ENCODE measurements at regions not wholly inside any gene's neighbourhood (a gene's known extent, or its start where the extent isn't known, plus 50 kb on each side); places are given as distances from the start of the nearest gene placed in this dataset.
A peak's percentile ranks its signal among the peaks of the same experiment; 100 is the strongest.

DNA sequence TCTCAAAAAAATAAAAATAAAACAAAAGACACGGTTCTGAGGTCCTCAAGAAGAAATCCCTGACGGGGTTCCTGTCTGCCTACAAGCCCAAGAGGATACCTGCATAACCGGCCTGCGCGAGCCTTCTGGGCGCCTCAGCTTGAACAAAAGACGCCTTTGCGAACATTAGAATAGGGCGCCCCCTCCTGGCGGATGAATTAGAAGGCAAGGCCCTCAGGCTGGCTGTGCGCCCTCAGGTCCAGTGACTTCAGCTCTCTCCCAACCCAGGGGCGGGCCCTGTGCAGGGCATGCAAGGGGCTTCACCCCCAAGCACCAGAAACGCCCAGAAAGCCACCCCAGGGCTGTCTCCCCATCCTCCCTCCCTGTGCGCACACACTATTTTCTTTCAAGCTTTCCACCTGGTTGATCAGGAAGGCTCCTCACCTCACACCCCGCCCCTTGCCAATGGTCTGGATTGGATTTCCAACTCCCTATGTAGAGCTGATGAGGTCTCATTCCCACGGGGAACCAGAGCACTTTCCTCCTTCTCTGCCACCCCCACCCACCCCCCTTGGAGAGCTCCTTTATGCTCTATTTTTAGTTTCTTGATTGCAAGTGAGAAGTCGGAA lies 273.3 kb downstream of the BUD13 start:
- WGBS: 22% methylated on average over 17 of the region's 17 CpGs
- Histone ChIP-seq H3K4me3 (ENCODE audit: low read depth, low read length) (no peak overlapping the region), H3K27ac (ENCODE audit: low read depth) (no peak overlapping the region), H3K36me3 (ENCODE audit: insufficient read depth) (no peaks in the 10 kb centered on the region), H3K4me1 (ENCODE audit: insufficient read depth) (no peaks in the 10 kb centered on the region)
- DNase-seq (ENCODE audit: extremely low spot score): peak; percentile 31

DNA sequence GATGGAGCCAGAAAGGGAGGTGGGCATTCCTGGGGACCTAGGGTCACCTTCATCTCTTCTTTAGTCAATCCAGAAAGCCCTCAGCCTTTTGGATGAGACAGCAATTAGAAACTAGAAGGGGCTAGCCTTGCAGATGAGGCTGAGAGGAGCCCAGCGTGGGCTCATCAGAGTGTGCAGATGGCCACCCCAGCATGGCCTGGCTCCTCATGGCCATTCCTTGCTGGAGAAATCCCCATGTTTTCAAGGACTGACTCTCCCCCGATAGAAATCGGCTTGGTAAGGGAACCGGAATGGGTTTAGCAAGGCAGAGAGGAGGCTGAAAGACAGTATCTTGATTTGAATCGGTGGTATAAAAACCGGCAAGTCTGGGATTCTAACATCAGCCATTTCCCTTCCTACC lies 274.6 kb downstream of the BUD13 start:
- Histone ChIP-seq H3K36me3 (ENCODE audit: insufficient read depth) (no peaks in the 10 kb centered on the region), H3K4me3 (ENCODE audit: low read depth, low read length) (no peak overlapping the region), H3K4me1 (ENCODE audit: insufficient read depth) (no peaks in the 10 kb centered on the region), H3K27ac (ENCODE audit: low read depth) (no peak overlapping the region)
- 69% methylated on average over 6 of the region's 6 CpGs for WGBS
- DNase-seq (ENCODE audit: extremely low spot score): no peak

DNA sequence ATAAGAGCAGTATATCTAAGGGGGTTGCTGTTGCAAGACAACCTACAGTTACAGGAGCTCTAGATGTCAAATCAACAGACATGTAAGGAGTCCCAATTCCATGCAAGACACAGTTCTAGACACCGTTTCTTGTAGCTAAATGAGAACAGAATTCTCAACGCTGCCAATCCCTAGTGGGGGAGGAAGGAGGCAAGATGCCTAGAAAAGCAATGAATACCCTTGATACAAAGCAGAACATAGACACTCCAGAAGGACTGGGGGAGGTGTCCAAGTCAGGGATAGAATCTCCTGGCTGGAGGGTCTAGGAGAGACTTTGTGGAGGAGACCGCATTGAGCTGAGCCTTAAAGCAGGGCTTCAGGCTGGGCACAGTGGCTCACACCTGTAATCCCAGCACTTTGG lies 280.2 kb downstream of the BUD13 start:
- WGBS: 86% methylated on average over 3 of the region's 3 CpGs
- Histone ChIP-seq H3K4me1 (ENCODE audit: insufficient read depth) (no peaks in the 10 kb centered on the region), H3K4me3 (ENCODE audit: low read depth, low read length) (no peak overlapping the region), H3K27ac (ENCODE audit: low read depth) (no peak overlapping the region), H3K36me3 (ENCODE audit: insufficient read depth) (no peaks in the 10 kb centered on the region)
- DNase-seq (ENCODE audit: extremely low spot score): no peak

DNA sequence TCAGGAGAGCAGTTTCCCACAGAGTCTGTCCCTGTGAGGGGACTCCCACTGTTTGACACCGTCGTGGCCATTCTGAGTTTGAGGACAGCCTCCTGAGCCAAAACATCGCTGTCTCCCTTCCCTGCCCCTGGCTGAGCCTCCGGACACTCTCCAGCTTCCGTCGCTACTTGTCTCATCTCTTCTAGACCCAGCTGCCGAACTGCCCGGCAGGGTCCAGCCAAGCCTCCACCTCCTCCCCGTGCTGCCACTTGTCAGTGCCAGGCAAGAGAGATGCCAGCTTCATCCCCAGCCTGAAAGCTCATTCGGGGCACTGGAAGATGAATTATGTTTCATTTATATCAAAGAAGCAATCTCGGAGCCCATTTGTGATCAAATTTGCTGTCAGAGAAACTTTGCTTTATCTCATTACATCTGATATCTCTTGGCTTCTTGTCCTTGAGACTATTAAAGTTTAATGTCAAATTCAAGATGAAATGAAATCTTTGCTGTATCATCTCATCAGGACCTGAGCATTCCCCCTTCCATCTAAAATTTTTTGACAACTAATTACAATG lies 283.9 kb downstream of the BUD13 start:
- H3K36me3 ChIP-seq (ENCODE audit: insufficient read depth): no peaks in the 10 kb centered on the region
- WGBS: 62% methylated on average over 11 of the region's 11 CpGs
- no peak overlapping the region for H3K27ac ChIP-seq (ENCODE audit: low read depth)
- DNase-seq (ENCODE audit: extremely low spot score): no peak
- H3K4me3 ChIP-seq (ENCODE audit: low read depth, low read length): no peak overlapping the region
- no peaks in the 10 kb centered on the region for H3K4me1 ChIP-seq (ENCODE audit: insufficient read depth)

DNA sequence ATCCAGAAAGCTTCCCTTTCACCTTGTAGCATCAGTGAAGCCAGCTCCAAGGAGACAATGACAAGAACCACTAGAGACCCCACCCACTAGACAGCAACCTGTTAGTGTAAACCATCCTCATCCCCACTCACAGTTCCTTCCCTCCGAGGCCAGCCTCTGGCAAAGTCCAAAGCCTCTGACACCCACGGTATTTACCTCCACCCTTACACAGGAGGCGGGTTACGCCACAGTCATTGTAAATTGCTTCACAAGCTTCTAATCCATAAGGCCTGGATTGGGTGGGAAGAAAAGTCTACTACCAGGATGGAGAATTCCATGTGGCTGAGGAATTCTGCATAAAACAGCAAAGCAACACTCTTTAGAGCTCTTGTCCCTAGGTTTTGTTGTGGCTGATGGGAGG lies 287.4 kb downstream of the BUD13 start:
- WGBS: 85% methylated on average over 4 of the region's 4 CpGs
- Histone ChIP-seq H3K27ac (ENCODE audit: low read depth) (no peak overlapping the region), H3K4me1 (ENCODE audit: insufficient read depth) (no peaks in the 10 kb centered on the region), H3K36me3 (ENCODE audit: insufficient read depth) (no peaks in the 10 kb centered on the region), H3K4me3 (ENCODE audit: low read depth, low read length) (no peak overlapping the region)
- no peak for DNase-seq (ENCODE audit: extremely low spot score)

DNA sequence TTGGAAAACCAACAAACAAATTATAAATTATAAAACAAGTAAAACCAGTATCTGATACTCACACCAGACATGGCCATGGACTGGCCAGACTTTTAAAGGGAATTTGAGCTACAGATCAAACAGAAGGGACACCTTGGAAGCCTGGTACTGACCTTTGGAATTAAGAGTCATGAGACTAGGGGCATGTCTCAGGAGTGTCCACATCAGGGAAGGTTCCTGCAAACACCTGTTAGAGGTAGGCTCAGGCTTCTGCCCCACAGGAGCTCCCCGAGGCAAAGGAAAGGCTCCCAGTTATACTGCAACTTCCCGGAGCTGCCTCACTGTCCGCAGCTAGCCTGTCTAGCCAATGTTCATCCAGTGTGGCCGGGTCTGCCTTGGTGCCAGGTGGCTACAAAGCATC lies 290.1 kb downstream of the BUD13 start:
- no peak overlapping the region for H3K4me3 ChIP-seq (ENCODE audit: low read depth, low read length)
- no peaks in the 10 kb centered on the region for H3K36me3 ChIP-seq (ENCODE audit: insufficient read depth)
- DNase-seq (ENCODE audit: extremely low spot score): no peak
- H3K4me1 ChIP-seq (ENCODE audit: insufficient read depth): no peaks in the 10 kb centered on the region
- WGBS: 83% methylated on average over 4 of the region's 4 CpGs
- H3K27ac ChIP-seq (ENCODE audit: low read depth): no peak overlapping the region

DNA sequence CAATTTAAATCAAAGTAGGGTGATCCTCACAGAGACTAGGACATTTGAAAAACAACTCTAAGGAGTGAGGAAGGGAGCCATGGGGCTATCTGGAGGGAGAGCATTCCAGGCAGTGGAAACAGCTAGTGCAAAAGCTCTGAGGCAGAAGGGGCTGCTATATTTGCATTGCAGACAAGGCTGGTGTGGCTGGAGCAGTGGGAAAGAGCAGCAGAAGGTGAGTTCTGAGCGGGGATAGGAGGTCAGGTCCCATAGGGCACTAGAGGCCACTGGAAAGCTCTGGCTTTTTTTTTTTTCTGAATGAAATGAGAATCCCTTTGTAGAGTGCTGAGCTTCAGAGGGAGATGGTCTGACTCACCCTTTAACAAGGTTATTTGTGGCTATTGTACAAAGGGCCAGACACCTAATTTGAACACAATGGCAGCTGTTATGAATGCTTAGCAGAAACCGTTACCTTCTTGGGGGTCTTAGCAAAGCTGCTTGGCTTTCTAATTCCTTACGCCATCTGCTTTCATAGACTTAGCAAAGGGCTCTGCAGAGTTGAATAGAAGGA lies 291.6 kb downstream of the BUD13 start:
- no peak overlapping the region for H3K4me3 ChIP-seq (ENCODE audit: low read depth, low read length)
- no peaks in the 10 kb centered on the region for H3K4me1 ChIP-seq (ENCODE audit: insufficient read depth)
- 65% methylated on average over 3 of the region's 3 CpGs for WGBS
- no peak overlapping the region for H3K27ac ChIP-seq (ENCODE audit: low read depth)
- no peak for DNase-seq (ENCODE audit: extremely low spot score)
- no peaks in the 10 kb centered on the region for H3K36me3 ChIP-seq (ENCODE audit: insufficient read depth)

DNA sequence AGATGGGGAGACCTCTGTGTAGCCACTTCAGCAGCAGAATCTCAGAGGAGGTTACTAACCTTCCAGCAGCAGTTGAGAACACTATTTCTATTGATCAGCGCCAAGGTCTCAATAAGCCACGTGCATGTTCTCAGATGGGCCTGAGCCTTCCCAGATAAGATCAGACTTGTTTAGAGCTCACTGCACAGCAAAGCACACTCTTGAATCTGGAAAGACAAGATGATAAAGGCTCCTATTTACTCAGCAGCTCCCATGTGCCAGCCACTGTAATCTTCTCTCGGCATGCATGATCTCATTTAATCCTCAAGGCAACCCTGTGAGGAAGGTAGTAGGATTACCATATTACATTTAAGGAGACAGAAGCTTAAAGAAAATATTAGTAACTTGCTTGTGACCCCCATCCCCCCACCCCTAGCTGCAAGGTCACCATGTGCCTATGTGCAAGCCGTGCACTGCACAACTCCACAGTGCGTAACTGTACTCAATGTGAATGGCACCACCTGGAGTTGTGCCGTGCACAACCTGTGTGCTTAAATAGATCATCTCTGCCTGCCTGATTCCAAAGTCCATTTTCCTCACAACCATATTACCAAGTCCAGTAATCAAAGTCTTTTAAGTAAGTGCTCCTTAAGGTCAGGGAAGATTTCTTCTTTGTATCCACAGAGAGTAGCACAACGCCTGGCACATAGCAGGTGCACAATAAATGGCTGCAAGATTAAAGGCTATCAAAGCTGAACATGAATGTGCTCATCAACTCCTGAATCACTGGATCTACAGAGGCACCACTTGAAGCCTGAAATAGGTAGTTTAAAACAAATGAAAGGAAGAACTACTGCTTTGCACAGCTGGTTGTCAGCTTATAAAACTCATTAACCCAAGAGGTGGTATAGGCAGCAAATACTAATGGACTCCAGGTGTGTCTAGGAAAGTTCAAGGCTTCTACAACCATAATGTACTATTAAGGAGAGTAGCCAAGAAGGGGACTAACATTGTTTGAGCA lies 293.8 kb downstream of the BUD13 start:
- no peaks in the 10 kb centered on the region for H3K36me3 ChIP-seq (ENCODE audit: insufficient read depth)
- no peak overlapping the region for H3K4me3 ChIP-seq (ENCODE audit: low read depth, low read length)
- no peak for DNase-seq (ENCODE audit: extremely low spot score)
- WGBS: 59% methylated on average over 7 of the region's 7 CpGs
- no peak overlapping the region for H3K27ac ChIP-seq (ENCODE audit: low read depth)
- no peaks in the 10 kb centered on the region for H3K4me1 ChIP-seq (ENCODE audit: insufficient read depth)

DNA sequence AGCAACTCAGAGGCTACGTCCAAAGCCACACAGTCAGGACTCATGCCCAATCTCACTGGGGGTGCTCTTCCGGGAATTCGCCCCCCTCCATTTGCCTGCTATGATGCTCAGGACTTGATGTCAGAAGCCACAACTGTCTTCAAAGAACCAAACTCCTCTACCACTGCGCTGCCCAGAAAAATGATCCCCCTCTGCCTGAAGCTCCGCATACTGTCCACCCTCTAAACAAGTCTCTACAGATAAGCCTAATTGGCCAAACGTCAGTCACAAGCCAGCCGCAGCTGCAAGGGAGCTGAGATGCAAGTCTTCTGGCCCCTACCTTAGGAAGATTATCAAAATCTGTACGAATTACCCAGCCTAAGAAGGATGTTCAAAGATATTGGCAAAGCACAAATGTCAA lies 294.6 kb downstream of the BUD13 start:
- Histone ChIP-seq H3K4me1 (ENCODE audit: insufficient read depth) (no peaks in the 10 kb centered on the region), H3K36me3 (ENCODE audit: insufficient read depth) (no peaks in the 10 kb centered on the region), H3K4me3 (ENCODE audit: low read depth, low read length) (no peak overlapping the region), H3K27ac (ENCODE audit: low read depth) (no peak overlapping the region)
- 53% methylated on average over 8 of the region's 8 CpGs for whole genome bisulfite sequencing
- DNase-seq (ENCODE audit: extremely low spot score): no peak

DNA sequence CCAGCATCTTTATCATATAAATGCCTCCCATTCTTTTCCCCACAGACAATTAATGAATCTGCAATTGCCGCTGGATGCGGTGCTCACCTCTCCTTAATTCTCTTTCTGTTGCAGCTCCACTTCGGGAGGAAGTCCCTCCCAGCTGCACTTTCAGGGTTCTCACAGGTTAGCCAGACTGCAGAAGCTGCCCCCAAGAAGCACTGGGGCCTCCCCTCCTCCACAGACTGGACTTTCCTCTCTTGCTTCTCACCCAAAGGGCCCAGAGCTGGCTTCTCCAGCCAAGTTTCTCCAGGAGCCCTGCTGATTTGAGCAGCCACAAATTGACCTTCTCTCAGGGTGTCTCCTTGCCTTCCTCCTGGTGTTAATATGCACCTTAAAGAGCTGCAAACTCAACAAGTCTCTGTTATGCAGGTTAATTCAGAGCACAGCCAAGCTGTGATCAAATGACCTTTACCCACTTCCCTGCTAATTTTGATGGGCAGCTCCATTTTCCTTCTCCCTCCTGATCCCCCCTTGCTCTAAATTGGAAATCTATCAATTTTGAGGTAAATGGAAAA lies 298.9 kb downstream of the BUD13 start:
- H3K4me3 ChIP-seq (ENCODE audit: low read depth, low read length): no peak overlapping the region
- 61% methylated on average over 3 of the region's 3 CpGs for WGBS
- no peak for DNase-seq (ENCODE audit: extremely low spot score)
- no peaks in the 10 kb centered on the region for H3K36me3 ChIP-seq (ENCODE audit: insufficient read depth)
- H3K27ac ChIP-seq (ENCODE audit: low read depth): no peak overlapping the region
- no peaks in the 10 kb centered on the region for H3K4me1 ChIP-seq (ENCODE audit: insufficient read depth)

DNA sequence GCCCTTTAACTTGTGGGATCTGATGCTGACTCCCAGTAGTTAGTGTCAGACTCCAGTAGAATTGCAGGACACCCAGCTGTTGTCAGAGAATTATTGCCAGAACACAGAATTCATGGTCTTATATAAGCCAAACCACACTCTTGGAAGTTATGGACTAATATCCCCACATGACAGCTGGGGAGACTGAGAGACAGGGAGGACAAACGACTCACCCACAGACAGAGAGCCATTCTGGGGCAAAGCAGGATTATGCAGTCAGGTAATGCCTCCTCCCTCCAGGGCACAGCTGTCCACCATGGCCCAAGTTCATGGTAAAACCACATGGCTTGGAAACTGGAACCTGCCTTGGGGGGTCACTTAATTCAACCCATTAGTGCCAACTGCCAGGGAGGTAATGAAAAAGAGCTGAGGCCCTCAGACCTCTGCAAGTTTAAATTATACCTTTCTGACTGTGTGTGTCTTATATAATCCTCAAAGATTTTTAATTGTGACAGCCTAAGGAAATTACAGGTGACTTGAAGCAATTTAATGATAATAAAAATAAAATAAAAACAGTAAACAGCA lies 299.5 kb downstream of the BUD13 start:
- H3K4me1 ChIP-seq (ENCODE audit: insufficient read depth): no peaks in the 10 kb centered on the region
- 43% methylated on average over 1 of the region's 1 CpG for WGBS
- H3K4me3 ChIP-seq (ENCODE audit: low read depth, low read length): no peak overlapping the region
- no peak overlapping the region for H3K27ac ChIP-seq (ENCODE audit: low read depth)
- no peak for DNase-seq (ENCODE audit: extremely low spot score)
- no peaks in the 10 kb centered on the region for H3K36me3 ChIP-seq (ENCODE audit: insufficient read depth)

DNA sequence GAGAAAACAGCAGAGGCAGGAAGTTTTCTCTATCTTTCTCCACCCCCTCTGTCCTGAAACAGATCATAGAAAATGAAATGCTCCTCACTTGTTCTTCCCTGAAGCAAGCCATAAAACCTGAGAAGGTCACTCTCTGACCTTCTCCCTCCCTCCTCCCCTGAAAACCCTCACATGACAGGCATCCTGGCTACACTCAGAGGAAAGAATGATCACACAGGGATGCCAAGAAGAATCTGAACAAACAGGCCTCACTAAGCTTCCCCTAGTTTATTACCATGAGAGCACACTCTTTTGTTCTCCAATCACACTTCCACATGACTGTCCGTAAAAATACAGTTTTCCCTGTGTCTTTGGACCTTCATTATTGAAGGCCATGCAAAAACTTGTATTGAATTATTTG lies 300.1 kb downstream of the BUD13 start:
- Histone ChIP-seq H3K36me3 (ENCODE audit: insufficient read depth) (no peaks in the 10 kb centered on the region), H3K4me1 (ENCODE audit: insufficient read depth) (no peaks in the 10 kb centered on the region), H3K4me3 (ENCODE audit: low read depth, low read length) (no peak overlapping the region), H3K27ac (ENCODE audit: low read depth) (no peak overlapping the region)
- DNase-seq (ENCODE audit: extremely low spot score): no peak
- WGBS: 58% methylated on average over 1 of the region's 1 CpG

DNA sequence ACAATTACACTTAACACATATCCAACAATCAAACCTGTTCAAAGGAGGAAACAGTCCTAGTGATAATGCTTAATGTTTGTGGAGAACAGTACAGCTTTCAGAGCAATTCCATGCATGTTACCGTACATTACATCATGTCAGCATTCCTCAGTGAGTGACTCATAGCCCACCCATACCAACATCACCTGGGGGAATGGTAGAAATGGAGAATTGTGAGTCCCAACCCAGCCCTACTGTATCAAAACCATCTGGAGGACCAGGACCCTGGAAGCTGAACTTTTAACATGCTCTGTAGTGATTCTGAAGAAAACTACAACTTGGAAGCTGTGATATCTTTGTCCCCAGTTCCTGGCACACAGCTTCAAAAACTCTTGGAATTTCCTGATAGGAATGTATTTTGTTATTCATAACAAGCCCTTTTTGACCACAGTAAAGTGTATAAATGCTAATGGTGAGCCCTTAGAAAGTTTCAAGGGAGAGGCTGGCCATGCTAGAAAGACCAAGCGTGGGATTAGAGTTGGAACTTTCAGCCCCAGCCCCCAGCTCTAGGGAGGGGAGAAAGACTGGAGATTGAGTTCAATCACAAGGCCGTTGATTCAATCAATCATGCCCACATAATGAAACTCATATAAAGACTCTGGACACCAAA lies 301.1 kb downstream of the BUD13 start:
- no peak overlapping the region for H3K4me3 ChIP-seq (ENCODE audit: low read depth, low read length)
- no peak for DNase-seq (ENCODE audit: extremely low spot score)
- WGBS: 74% methylated on average over 3 of the region's 3 CpGs
- no peak overlapping the region for H3K27ac ChIP-seq (ENCODE audit: low read depth)
- H3K36me3 ChIP-seq (ENCODE audit: insufficient read depth): no peaks in the 10 kb centered on the region
- no peaks in the 10 kb centered on the region for H3K4me1 ChIP-seq (ENCODE audit: insufficient read depth)
